ENCODE measurements at regions not wholly inside any gene's neighbourhood (a gene's known extent, or its start where the extent isn't known, plus 50 kb on each side); places are given as distances from the start of the nearest gene placed in this dataset.

- TF ChIP-seq CTCF (IDR thresholded peaks at IDR 0.05), result no peak
- no peak for TF ChIP-seq POLR2A (IDR thresholded peaks at IDR 0.05)
- TF ChIP-seq EP300 (IDR thresholded peaks at IDR 0.05), result no peak
Observed at GRCh38 chr1:30284226-30284625, 439.2 kb downstream of the MATN1 start.

All from ovary (tissue), 3 donors.